ENCODE measurements at regions not wholly inside any gene's neighbourhood (a gene's known extent, or its start where the extent isn't known, plus 50 kb on each side); places are given as distances from the start of the nearest gene placed in this dataset.

- ChIA-PET POLR2A (no interaction called here), CTCF (no interaction called here)
- no peak for DNase-seq (ENCODE audit: extremely low spot score)
- no peak for TF ChIP-seq SP1 (IDR thresholded peaks at IDR 0.05)
Measured at GRCh38 chr9:115674091-115674490, 479.5 kb upstream of the PAPPA start.

- ChIA-PET CTCF (no interaction called here), POLR2A (no interaction called here)
- no peak for TF ChIP-seq CTBP1 (IDR thresholded peaks at IDR 0.05; ENCODE audit: borderline replicate concordance)
- no peak for TF ChIP-seq TARDBP (IDR thresholded peaks at IDR 0.05)
- no peak for TF ChIP-seq PKNOX1 (IDR thresholded peaks at IDR 0.05)
- TF ChIP-seq ELF4 (IDR thresholded peaks at IDR 0.05), result no peak
- TF ChIP-seq BHLHE40 (IDR thresholded peaks at IDR 0.05; ENCODE audit: borderline replicate concordance), result no peak
- TF ChIP-seq LEF1 (IDR thresholded peaks at IDR 0.05; ENCODE audit: borderline replicate concordance), result no peak
- TF ChIP-seq NFRKB (IDR thresholded peaks at IDR 0.05), result no peak
- TF ChIP-seq FOXM1 (IDR thresholded peaks at IDR 0.05; ENCODE audit: borderline replicate concordance), result no peak
- no peak for DNase-seq (ENCODE audit: extremely low spot score)
Measured at GRCh38 chr9:115675834-115676233, 477.8 kb upstream of the PAPPA start.

DNA sequence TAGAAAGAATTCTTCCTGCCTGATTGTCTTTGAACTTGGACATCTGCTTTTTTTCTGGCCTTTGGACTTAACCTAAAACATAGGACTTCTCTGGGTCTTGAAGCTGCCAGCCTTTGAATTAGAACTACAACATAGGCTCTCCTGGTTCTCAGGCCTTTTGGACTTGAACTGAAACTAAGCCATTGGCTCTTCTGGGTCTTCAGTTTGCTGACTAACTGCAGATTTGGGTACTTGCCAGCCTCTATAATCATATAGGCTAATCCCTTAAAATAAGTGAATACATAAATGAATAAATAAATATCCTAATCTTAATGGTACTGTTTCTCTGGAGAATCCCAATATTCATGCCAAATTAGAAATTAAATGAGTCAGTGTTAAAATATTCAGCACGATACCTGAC, 473.4 kb upstream of the PAPPA start:
- DNase-seq (ENCODE audit: extremely low spot score), result no peak
- no peak for TF ChIP-seq LEF1 (IDR thresholded peaks at IDR 0.05; ENCODE audit: borderline replicate concordance)
- TF ChIP-seq SP1 (IDR thresholded peaks at IDR 0.05), result no peak
- TF ChIP-seq FOXK2 (IDR thresholded peaks at IDR 0.05), result no peak
- TF ChIP-seq HDGF (IDR thresholded peaks at IDR 0.05; ENCODE audit: borderline replicate concordance), result no peak
- no peak for TF ChIP-seq BHLHE40 (IDR thresholded peaks at IDR 0.05; ENCODE audit: borderline replicate concordance)
- no peak for TF ChIP-seq FOXA1 (IDR thresholded peaks at IDR 0.05)
- TF ChIP-seq ELF4 (IDR thresholded peaks at IDR 0.05), result no peak
- no peak for TF ChIP-seq L3MBTL2 (conservative IDR thresholded peaks at IDR 0.05)
- no peak for TF ChIP-seq PKNOX1 (IDR thresholded peaks at IDR 0.05)
- no peak for TF ChIP-seq CTBP1 (IDR thresholded peaks at IDR 0.05; ENCODE audit: borderline replicate concordance)
- no peak for TF ChIP-seq SUZ12 (IDR thresholded peaks at IDR 0.05)
- TF ChIP-seq ARNT (IDR thresholded peaks at IDR 0.05), result no peak
- no peak for TF ChIP-seq FOXM1 (IDR thresholded peaks at IDR 0.05; ENCODE audit: borderline replicate concordance)
- no peak for TF ChIP-seq NFRKB (IDR thresholded peaks at IDR 0.05)
- ChIA-PET CTCF (no interaction called here), POLR2A (no interaction called here)

DNA sequence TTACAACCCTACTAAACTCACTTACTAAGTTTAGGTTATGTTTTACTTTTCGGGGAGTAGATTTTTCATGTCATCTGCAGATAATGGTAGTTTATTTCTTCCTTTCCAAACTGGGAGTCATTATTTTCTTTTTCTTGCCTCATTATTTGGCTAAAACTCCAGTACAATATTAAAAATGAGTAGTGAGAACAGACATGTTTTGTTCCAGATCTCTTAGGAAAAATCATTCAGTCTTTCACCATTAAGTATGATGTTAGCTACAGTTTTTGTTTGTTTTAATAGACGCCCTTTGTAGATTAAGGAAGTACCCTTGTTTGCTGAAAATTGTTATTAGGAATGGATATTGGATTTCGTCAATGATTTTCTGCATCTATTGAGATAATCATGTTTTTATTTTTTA, 472.0 kb upstream of the PAPPA start:
- no peak for DNase-seq (ENCODE audit: extremely low spot score)
- ChIA-PET POLR2A (no interaction called here), CTCF (no interaction called here)
- TF ChIP-seq CTBP1 (IDR thresholded peaks at IDR 0.05; ENCODE audit: borderline replicate concordance) (no peak), HDGF (IDR thresholded peaks at IDR 0.05; ENCODE audit: borderline replicate concordance) (no peak), SUZ12 (IDR thresholded peaks at IDR 0.05) (no peak), L3MBTL2 (conservative IDR thresholded peaks at IDR 0.05) (no peak), TARDBP (IDR thresholded peaks at IDR 0.05) (no peak), ELF4 (IDR thresholded peaks at IDR 0.05) (no peak), NFRKB (IDR thresholded peaks at IDR 0.05) (no peak), LEF1 (IDR thresholded peaks at IDR 0.05; ENCODE audit: borderline replicate concordance) (no peak), SP1 (IDR thresholded peaks at IDR 0.05) (no peak), BHLHE40 (IDR thresholded peaks at IDR 0.05; ENCODE audit: borderline replicate concordance) (no peak), ARNT (IDR thresholded peaks at IDR 0.05) (no peak), ZNF384 (IDR thresholded peaks at IDR 0.05) (no peak), PKNOX1 (IDR thresholded peaks at IDR 0.05) (no peak), FOXM1 (IDR thresholded peaks at IDR 0.05; ENCODE audit: borderline replicate concordance) (no peak)

DNA sequence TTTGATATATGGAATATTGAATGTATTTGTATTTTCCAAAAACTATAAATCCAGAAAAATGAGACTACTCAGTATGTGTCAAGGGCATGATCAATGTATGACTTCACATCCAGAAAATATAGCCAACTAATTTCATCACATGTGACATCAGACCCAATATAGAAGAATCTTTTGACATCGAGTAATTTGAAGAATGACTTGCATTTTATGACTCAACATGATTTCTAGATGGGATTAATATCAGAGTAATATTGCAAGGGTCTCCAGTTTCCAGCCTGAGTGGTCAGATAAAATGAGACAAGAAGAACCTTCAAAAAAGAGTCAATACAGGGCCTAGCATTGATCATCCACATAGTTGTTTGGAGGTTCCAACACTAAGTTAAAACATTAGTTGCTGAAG, 467.5 kb upstream of the PAPPA start:
- TF ChIP-seq NFRKB (IDR thresholded peaks at IDR 0.05) (no peak), TARDBP (IDR thresholded peaks at IDR 0.05) (no peak)
- DNase-seq (ENCODE audit: extremely low spot score), result no peak
- CTCF ChIA-PET, result no interaction called here
- POLR2A ChIA-PET, result no interaction called here

- DNase-seq (ENCODE audit: extremely low spot score), result no peak
- CTCF ChIA-PET, result no interaction called here
- TF ChIP-seq ARNT (IDR thresholded peaks at IDR 0.05) (no peak), LEF1 (IDR thresholded peaks at IDR 0.05; ENCODE audit: borderline replicate concordance) (no peak), FOXK2 (IDR thresholded peaks at IDR 0.05) (no peak), BHLHE40 (IDR thresholded peaks at IDR 0.05; ENCODE audit: borderline replicate concordance) (no peak), L3MBTL2 (conservative IDR thresholded peaks at IDR 0.05) (no peak)
- POLR2A ChIA-PET, result no interaction called here
Measured at GRCh38 chr9:115687356-115687755, 466.2 kb upstream of the PAPPA start.

GRCh38 chr9:115689331-115689730, 464.3 kb upstream of the PAPPA start:
- TF ChIP-seq TARDBP (IDR thresholded peaks at IDR 0.05) (no peak), LEF1 (IDR thresholded peaks at IDR 0.05; ENCODE audit: borderline replicate concordance) (no peak), FOXA1 (IDR thresholded peaks at IDR 0.05) (no peak), ZNF384 (IDR thresholded peaks at IDR 0.05) (no peak), BHLHE40 (IDR thresholded peaks at IDR 0.05; ENCODE audit: borderline replicate concordance) (no peak), NFRKB (IDR thresholded peaks at IDR 0.05) (no peak), ARNT (IDR thresholded peaks at IDR 0.05) (no peak), PKNOX1 (IDR thresholded peaks at IDR 0.05) (no peak), FOXK2 (IDR thresholded peaks at IDR 0.05) (no peak), L3MBTL2 (conservative IDR thresholded peaks at IDR 0.05) (no peak), SUZ12 (IDR thresholded peaks at IDR 0.05) (no peak), HDGF (IDR thresholded peaks at IDR 0.05; ENCODE audit: borderline replicate concordance) (no peak), FOXM1 (IDR thresholded peaks at IDR 0.05; ENCODE audit: borderline replicate concordance) (no peak), CTBP1 (IDR thresholded peaks at IDR 0.05; ENCODE audit: borderline replicate concordance) (no peak), ELF4 (IDR thresholded peaks at IDR 0.05) (no peak), SP1 (IDR thresholded peaks at IDR 0.05) (no peak)
- no peak for DNase-seq (ENCODE audit: extremely low spot score)
- CTCF ChIA-PET, result no interaction called here
- POLR2A ChIA-PET, result no interaction called here

Data from HEK293T (cell line).